ENCODE measurements at regions not wholly inside any gene's neighbourhood (a gene's known extent, or its start where the extent isn't known, plus 50 kb on each side); places are given as distances from the start of the nearest gene placed in this dataset.

DNA sequence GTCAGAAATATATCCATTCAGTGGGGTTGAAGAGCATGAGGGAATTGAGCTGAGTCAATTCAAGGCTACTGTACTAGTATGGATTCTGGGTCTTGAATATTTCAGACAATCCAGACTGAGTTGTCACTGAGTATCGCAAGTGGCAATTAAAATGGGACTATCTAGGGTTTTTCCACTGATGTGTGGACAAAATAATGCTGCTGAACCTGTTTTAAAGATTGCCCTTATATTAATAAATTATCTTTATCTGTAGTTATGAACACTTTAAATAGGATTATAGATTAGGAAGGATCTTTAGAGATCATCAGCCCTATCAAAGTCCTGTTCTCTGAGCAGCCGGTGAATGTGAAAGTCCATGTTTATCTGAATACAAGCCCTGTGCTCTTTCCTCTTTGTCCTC, 478.3 kb upstream of the KIRREL3 start:
- Histone ChIP-seq H3K36me3 (ENCODE audit: control insufficient read depth, insufficient read depth, low read length) (no peaks in the 10 kb centered on the region), H3K27ac (ENCODE audit: low read depth, low read length) (no peak overlapping the region), H3K9ac (ENCODE audit: extremely low read depth, low read length, poor library complexity, severe bottlenecking) (no peak overlapping the region), H3K9me3 (ENCODE audit: control insufficient read depth, low read length) (no peaks in the 10 kb centered on the region), H3K4me1 (ENCODE audit: control insufficient read depth, insufficient read depth, low read length) (no peaks in the 10 kb centered on the region), H3K27me3 (ENCODE audit: control insufficient read depth, insufficient read depth, low read length, poor library complexity, severe bottlenecking) (no peaks in the 10 kb centered on the region), H3K4me3 (ENCODE audit: low read length) (no peak overlapping the region)
- H3K4me1 Mint-ChIP-seq = peaks cover 8% of the 10 kb centered on the region
- WGBS, 2 experiments (ENCODE audit: insufficient coverage in 1 of 2, insufficient read length in 1 of 2) = 100% methylated on average over 2 of the region's 2 CpGs; no CpG with 5 or more reads in 1 of the 2 experiments
- DNase-seq = no peak
- TF ChIP-seq, protein P1, sequence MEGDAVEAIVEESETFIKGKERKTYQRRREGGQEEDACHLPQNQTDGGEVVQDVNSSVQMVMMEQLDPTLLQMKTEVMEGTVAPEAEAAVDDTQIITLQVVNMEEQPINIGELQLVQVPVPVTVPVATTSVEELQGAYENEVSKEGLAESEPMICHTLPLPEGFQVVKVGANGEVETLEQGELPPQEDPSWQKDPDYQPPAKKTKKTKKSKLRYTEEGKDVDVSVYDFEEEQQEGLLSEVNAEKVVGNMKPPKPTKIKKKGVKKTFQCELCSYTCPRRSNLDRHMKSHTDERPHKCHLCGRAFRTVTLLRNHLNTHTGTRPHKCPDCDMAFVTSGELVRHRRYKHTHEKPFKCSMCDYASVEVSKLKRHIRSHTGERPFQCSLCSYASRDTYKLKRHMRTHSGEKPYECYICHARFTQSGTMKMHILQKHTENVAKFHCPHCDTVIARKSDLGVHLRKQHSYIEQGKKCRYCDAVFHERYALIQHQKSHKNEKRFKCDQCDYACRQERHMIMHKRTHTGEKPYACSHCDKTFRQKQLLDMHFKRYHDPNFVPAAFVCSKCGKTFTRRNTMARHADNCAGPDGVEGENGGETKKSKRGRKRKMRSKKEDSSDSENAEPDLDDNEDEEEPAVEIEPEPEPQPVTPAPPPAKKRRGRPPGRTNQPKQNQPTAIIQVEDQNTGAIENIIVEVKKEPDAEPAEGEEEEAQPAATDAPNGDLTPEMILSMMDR (conservative IDR thresholded peaks at IDR 0.05) = no peak
- no peaks in the 10 kb centered on the region for H3K36me3 Mint-ChIP-seq (ENCODE audit: low read depth)
- H3K4me3 Mint-ChIP-seq = no peak overlapping the region
- no peaks in the 10 kb centered on the region for H3K9me3 Mint-ChIP-seq
- peaks cover 8% of the 10 kb centered on the region for H3K27me3 Mint-ChIP-seq (ENCODE audit: insufficient read depth)
- no peak overlapping the region for H3K27ac Mint-ChIP-seq

- Histone ChIP-seq H3K4me1 (ENCODE audit: control insufficient read depth, insufficient read depth, low read length) (peaks cover 7% of the 10 kb centered on the region), H3K36me3 (ENCODE audit: control insufficient read depth, insufficient read depth, low read length) (no peaks in the 10 kb centered on the region), H3K4me3 (ENCODE audit: low read length) (no peak overlapping the region), H3K9me3 (ENCODE audit: control insufficient read depth, low read length) (no peaks in the 10 kb centered on the region), H3K27me3 (ENCODE audit: control insufficient read depth, insufficient read depth, low read length, poor library complexity, severe bottlenecking) (no peaks in the 10 kb centered on the region), H3K27ac (ENCODE audit: low read depth, low read length) (no peak overlapping the region), H3K9ac (ENCODE audit: extremely low read depth, low read length, poor library complexity, severe bottlenecking) (no peak overlapping the region)
- Mint-ChIP-seq H3K4me1 (peaks cover 8% of the 10 kb centered on the region), H3K27ac (no peak overlapping the region), H3K36me3 (ENCODE audit: low read depth) (no peaks in the 10 kb centered on the region), H3K27me3 (ENCODE audit: insufficient read depth) (peaks cover 8% of the 10 kb centered on the region), H3K9me3 (no peaks in the 10 kb centered on the region), H3K4me3 (no peak overlapping the region)
- WGBS, 2 experiments (ENCODE audit: insufficient coverage in 1 of 2, insufficient read length in 1 of 2) = 94% methylated on average over 1 of the region's 1 CpG; no CpG with 5 or more reads in 1 of the 2 experiments
- TF ChIP-seq, protein P1 (conservative IDR thresholded peaks at IDR 0.05) = no peak
- DNase-seq = no peak
Measured at GRCh38 chr11:127474766-127475165, 474.2 kb upstream of the KIRREL3 start.

DNA sequence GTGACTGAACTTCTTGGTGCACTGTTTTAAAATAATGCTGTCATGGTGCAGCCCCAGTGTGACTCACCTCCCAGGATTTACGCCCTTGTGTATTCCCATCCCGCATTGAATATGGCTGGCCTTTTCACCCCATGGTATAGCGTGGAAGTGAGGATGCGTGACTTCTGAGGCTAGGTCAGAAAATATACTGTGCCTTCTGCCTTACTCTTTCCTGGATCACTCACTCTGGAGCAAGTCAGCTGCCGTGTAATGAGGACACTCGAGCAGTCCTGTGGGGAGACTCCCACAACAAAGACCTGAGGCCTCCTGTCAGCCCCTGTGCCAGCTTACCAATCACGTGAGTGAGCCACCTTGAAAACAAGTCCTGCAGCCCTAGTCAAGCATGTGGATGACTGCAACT, 471.9 kb upstream of the KIRREL3 start:
- H3K4me3 Mint-ChIP-seq = no peak overlapping the region
- no peaks in the 10 kb centered on the region for H3K9me3 Mint-ChIP-seq
- Histone ChIP-seq H3K27me3 (ENCODE audit: control insufficient read depth, insufficient read depth, low read length, poor library complexity, severe bottlenecking) (no peaks in the 10 kb centered on the region), H3K4me3 (ENCODE audit: low read length) (no peak overlapping the region), H3K36me3 (ENCODE audit: control insufficient read depth, insufficient read depth, low read length) (no peaks in the 10 kb centered on the region), H3K9me3 (ENCODE audit: control insufficient read depth, low read length) (no peaks in the 10 kb centered on the region), H3K9ac (ENCODE audit: extremely low read depth, low read length, poor library complexity, severe bottlenecking) (no peak overlapping the region), H3K27ac (ENCODE audit: low read depth, low read length) (no peak overlapping the region), H3K4me1 (ENCODE audit: control insufficient read depth, insufficient read depth, low read length) (peaks cover 10% of the 10 kb centered on the region)
- peaks cover 24% of the 10 kb centered on the region for H3K4me1 Mint-ChIP-seq
- no peaks in the 10 kb centered on the region for H3K36me3 Mint-ChIP-seq (ENCODE audit: low read depth)
- H3K27ac Mint-ChIP-seq = no peak overlapping the region
- WGBS, 2 experiments (ENCODE audit: insufficient coverage in 1 of 2, insufficient read length in 1 of 2) = 92 to 94% methylated on average over 5 to 7 of the region's 7 CpGs
- no peak for DNase-seq
- TF ChIP-seq, protein P1 (conservative IDR thresholded peaks at IDR 0.05) = no peak
- peaks cover 8% of the 10 kb centered on the region for H3K27me3 Mint-ChIP-seq (ENCODE audit: insufficient read depth)
